DND-41 (cell line): ENCODE measurements at regions not wholly inside any gene's neighbourhood (a gene's known extent, or its start where the extent isn't known, plus 50 kb on each side); places are given as distances from the start of the nearest gene placed in this dataset.

Experiments used
- ATAC-seq: fragments of 200-7000 bp; cut with Tn5 transposase; 3 replicates; pipeline ENCODE4 v1.9.1; 2021; ENCODE audit warnings: low read depth; ENCODE audit not compliant: insufficient read depth
- DNase-seq: peaks from one replicate; pipeline ENCODE4 v3.0.0-alpha.2; 2020
- H2AFZ ChIP-seq: 2 replicates; pipeline ENCODE4 v1.6.0; 2012; ENCODE audit warnings: low read depth, low read length
- H3K27ac ChIP-seq: 2 replicates; pipeline ENCODE4 v1.5.1; 2012; ENCODE audit warnings: low read length, inconsistent platforms
- H3K27me3 ChIP-seq: fragments of 200-600 bp; sonication (generic); 2 replicates; pipeline ENCODE4 v1.6.0; 2012; ENCODE audit warnings: low read length, mild to moderate bottlenecking, inconsistent platforms; ENCODE audit not compliant: insufficient read depth, poor library complexity
- H3K36me3 ChIP-seq: 2 replicates; pipeline ENCODE4 v1.5.1; 2012; ENCODE audit warnings: low read length, inconsistent platforms; ENCODE audit not compliant: insufficient read depth
- H3K4me1 ChIP-seq: 2 replicates; pipeline ENCODE4 v1.5.1; 2012; ENCODE audit warnings: mild to moderate bottlenecking, low read length; ENCODE audit not compliant: insufficient read depth
- H3K4me2 ChIP-seq: 2 replicates; pipeline ENCODE4 v1.6.0; 2012; ENCODE audit warnings: mild to moderate bottlenecking, moderate library complexity, low read length, inconsistent platforms; ENCODE audit not compliant: insufficient read depth
- H3K4me3 ChIP-seq, 2 experiments: fragments of 200-600 bp in 1 of 2; shearing (Covaris generic) in 1 of 2; 2 replicates each; pipeline ENCODE4 v1.5.1; 2012 to 2016; ENCODE audit warnings: inconsistent platforms in 2 of 2, low read length in 2 of 2, mild to moderate bottlenecking in 2 of 2, low read depth in 1 of 2, moderate library complexity in 1 of 2
- H3K79me2 ChIP-seq: 2 replicates; pipeline ENCODE4 v1.6.0; 2012; ENCODE audit warnings: low read length, inconsistent platforms; ENCODE audit not compliant: insufficient read depth
- H3K9ac ChIP-seq: 2 replicates; pipeline ENCODE4 v1.6.0; 2012; ENCODE audit warnings: low read depth, mild to moderate bottlenecking, inconsistent platforms, low read length, moderate library complexity
- H3K9me3 ChIP-seq: 2 replicates; pipeline ENCODE4 v1.5.1; 2012; ENCODE audit warnings: low read length, moderate library complexity, mild to moderate bottlenecking, inconsistent platforms; ENCODE audit not compliant: insufficient read depth, severe bottlenecking
- H4K20me1 ChIP-seq: 2 replicates; pipeline ENCODE4 v1.6.0; 2012; ENCODE audit warnings: low read length; ENCODE audit not compliant: insufficient read depth
- EZH2 ChIP-seq: IDR thresholded peaks from 3 replicates; pipeline ENCODE4 v1.6.1; 2012; ENCODE audit warnings: borderline replicate concordance, low read depth, mild to moderate bottlenecking, moderate library complexity, low read length, inconsistent platforms; ENCODE audit not compliant: severe bottlenecking
- TF ChIP-seq, protein P1 (sequence below): IDR thresholded peaks from 2 replicates; pipeline ENCODE4 v1.5.1; 2012; ENCODE audit warnings: borderline replicate concordance, low read length, moderate library complexity, mild to moderate bottlenecking; ENCODE audit not compliant: poor library complexity, severe bottlenecking; ENCODE audit errors: extremely low read depth

GRCh38 chr1:239995281-239995680 is 96.4 kb upstream of the FMN2 start:
- no peak overlapping the region for H3K27ac ChIP-seq
- no peak overlapping the region for H3K4me3 ChIP-seq
- H3K4me1 ChIP-seq, result no peaks in the 10 kb centered on the region
- no peaks in the 10 kb centered on the region for H3K9me3 ChIP-seq
- H3K4me2 ChIP-seq, result no peak overlapping the region
- H2AFZ ChIP-seq, result no peak overlapping the region
- no peaks in the 10 kb centered on the region for H3K36me3 ChIP-seq
- no peak overlapping the region for H3K9ac ChIP-seq
- no peaks in the 10 kb centered on the region for H3K79me2 ChIP-seq
- no peaks in the 10 kb centered on the region for H3K27me3 ChIP-seq
- no peaks in the 10 kb centered on the region for H4K20me1 ChIP-seq
- TF ChIP-seq EZH2, result no peak
- TF ChIP-seq, protein P1, sequence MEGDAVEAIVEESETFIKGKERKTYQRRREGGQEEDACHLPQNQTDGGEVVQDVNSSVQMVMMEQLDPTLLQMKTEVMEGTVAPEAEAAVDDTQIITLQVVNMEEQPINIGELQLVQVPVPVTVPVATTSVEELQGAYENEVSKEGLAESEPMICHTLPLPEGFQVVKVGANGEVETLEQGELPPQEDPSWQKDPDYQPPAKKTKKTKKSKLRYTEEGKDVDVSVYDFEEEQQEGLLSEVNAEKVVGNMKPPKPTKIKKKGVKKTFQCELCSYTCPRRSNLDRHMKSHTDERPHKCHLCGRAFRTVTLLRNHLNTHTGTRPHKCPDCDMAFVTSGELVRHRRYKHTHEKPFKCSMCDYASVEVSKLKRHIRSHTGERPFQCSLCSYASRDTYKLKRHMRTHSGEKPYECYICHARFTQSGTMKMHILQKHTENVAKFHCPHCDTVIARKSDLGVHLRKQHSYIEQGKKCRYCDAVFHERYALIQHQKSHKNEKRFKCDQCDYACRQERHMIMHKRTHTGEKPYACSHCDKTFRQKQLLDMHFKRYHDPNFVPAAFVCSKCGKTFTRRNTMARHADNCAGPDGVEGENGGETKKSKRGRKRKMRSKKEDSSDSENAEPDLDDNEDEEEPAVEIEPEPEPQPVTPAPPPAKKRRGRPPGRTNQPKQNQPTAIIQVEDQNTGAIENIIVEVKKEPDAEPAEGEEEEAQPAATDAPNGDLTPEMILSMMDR, result no peak
- DNase-seq (no peak), ATAC-seq (no peak)

DNA sequence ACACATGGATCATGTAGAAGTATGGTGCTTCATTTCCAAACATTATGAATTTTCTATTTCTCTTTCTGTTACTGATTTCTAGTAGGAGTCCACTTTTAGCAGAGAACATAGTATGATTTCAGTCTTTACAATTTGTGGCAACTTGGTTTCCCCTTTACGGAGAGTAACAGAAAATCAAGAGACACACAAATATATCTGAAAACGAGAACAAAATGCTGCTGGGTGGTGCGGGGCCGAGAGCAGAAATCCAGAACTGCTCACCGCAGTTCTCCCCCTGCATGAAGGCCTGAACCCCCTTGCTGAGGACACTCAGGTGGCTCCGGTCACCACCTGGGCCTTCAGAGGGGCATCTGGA is 94.5 kb upstream of the FMN2 start:
- Histone ChIP-seq H3K4me2 (no peak overlapping the region), H3K27me3 (no peaks in the 10 kb centered on the region)

DNA sequence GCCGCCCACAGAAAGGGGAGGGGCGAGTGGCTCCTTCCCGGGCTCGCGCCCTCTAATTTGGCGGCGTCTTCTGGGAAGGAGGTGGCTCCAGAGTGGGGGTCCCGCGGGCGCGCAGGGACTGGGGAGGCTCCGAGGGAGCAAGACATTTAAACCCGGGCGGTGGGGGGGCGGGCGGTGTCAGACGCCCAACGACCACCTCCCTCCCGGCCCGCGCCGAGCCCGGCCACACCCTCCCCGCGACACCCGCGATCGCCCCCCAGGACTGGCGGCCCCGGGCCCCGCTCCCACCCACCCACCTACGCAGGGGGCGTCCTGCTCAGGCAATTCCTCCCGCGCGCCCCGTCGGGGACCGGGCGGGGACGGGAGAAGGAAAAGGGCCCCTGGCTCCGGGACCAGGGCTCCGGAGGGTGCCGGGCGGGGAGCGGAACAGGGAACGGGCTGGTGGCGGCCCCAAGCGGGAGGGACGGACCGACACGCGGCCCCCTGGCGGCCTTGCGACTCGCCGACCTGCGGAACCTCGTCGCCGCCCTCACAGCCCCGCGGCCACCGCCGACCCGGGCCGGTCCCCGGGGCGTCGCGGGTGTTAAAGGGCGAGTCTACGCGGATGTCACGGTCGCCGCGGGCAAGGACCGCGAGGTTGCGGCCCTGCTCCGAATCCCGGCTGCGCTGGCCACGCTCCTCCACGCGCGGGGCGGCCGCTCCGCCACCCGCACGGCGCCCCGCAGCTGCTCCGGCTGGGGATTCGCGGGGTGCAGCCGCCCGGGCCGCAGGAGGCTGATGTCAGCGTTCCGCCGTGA is 94.0 kb upstream of the FMN2 start:
- H3K4me2 ChIP-seq, result no peak overlapping the region
- no peaks in the 10 kb centered on the region for H3K27me3 ChIP-seq
- H3K4me1 ChIP-seq, result no peaks in the 10 kb centered on the region
- no peaks in the 10 kb centered on the region for H3K36me3 ChIP-seq
- H4K20me1 ChIP-seq, result no peaks in the 10 kb centered on the region
- H3K9ac ChIP-seq, result no peak overlapping the region
- TF ChIP-seq EZH2, result no peak
- TF ChIP-seq, protein P1, result no peak
- no peak for ATAC-seq
- no peak overlapping the region for H3K4me3 ChIP-seq
- no peak overlapping the region for H2AFZ ChIP-seq
- H3K79me2 ChIP-seq, result no peaks in the 10 kb centered on the region
- H3K27ac ChIP-seq, result no peak overlapping the region
- no peak for DNase-seq
- no peaks in the 10 kb centered on the region for H3K9me3 ChIP-seq

More for the DNA sequence above, 94.5 kb upstream of the FMN2 start:
- H4K20me1 ChIP-seq, result no peaks in the 10 kb centered on the region
- DNase-seq (no peak), ATAC-seq (no peak)
- H3K27ac ChIP-seq, result no peak overlapping the region
- no peak for TF ChIP-seq EZH2
- TF ChIP-seq, protein P1, result no peak
- no peaks in the 10 kb centered on the region for H3K4me1 ChIP-seq
- no peaks in the 10 kb centered on the region for H3K9me3 ChIP-seq
- H3K9ac ChIP-seq, result no peak overlapping the region
- no peak overlapping the region for H3K4me3 ChIP-seq
- no peaks in the 10 kb centered on the region for H3K79me2 ChIP-seq
- H2AFZ ChIP-seq, result no peak overlapping the region
- H3K36me3 ChIP-seq, result no peaks in the 10 kb centered on the region
